ENCODE measurements at regions not wholly inside any gene's neighbourhood (a gene's known extent, or its start where the extent isn't known, plus 50 kb on each side); places are given as distances from the start of the nearest gene placed in this dataset.

DNA sequence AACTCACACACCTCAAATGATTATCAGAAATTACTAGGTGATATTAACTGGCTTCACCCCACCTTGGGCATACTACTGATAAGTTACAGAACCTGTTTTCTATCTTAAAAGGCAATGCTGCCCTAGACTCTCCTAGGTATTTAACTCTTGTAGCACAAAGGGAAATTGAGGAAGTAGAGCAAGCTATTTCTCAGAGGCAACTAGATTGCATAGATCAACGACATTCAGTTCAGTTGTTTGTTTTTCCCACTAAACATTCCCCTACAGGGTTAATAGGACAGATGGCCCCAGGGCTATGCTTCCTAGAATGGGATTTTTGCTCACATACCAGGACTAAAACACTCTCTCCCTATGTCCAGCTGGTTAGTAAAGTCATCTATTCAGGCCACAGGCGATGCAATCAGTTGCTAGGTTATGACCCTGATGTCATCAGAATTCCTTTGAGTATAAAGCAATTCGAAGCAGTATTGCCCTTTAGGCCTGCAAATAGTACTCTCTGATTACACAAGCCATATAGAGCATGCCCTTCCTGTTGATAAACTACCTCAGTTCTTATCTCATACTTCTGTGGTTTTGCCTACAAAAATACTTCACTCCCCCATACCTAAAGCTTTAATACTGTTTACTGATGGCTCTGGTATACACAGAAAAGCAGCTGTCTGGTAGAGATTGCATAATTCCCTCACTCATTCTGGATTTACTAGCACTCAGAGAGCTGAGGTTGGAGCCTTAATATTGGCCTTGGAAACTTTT lies 67.4 kb upstream of the ASCC3 start (continued):
- TF ChIP-seq TARDBP (CRISPR knock-in tag; IDR thresholded peaks at IDR 0.05) (peak; percentile 43; the same call in 1 of the 2 replicates), ZNF256 (CRISPR knock-in tag; conservative IDR thresholded peaks at IDR 0.05) (no peak), SRY (CRISPR knock-in tag; IDR thresholded peaks at IDR 0.05) (no peak), ZNF747 (CRISPR knock-in tag; IDR thresholded peaks at IDR 0.05; ENCODE audit: borderline replicate concordance) (no peak), NCOA2 (CRISPR knock-in tag; IDR thresholded peaks at IDR 0.05) (peak; percentile 65), SOX5 (CRISPR knock-in tag; IDR thresholded peaks at IDR 0.05; ENCODE audit: borderline replicate concordance) (peak; percentile 65; the same call in 1 of the 2 replicates), ZC3H13 (CRISPR knock-in tag; IDR thresholded peaks at IDR 0.05) (no peak), RARG (CRISPR knock-in tag; IDR thresholded peaks at IDR 0.05; ENCODE audit: low read depth) (no peak), ZNF788 (CRISPR knock-in tag; IDR thresholded peaks at IDR 0.05; ENCODE audit: borderline replicate concordance) (no peak), CEBPG (CRISPR knock-in tag; IDR thresholded peaks at IDR 0.05) (peak; percentile 75; the same call in 1 of the 2 replicates)
- TF ChIP-seq, protein P1, sequence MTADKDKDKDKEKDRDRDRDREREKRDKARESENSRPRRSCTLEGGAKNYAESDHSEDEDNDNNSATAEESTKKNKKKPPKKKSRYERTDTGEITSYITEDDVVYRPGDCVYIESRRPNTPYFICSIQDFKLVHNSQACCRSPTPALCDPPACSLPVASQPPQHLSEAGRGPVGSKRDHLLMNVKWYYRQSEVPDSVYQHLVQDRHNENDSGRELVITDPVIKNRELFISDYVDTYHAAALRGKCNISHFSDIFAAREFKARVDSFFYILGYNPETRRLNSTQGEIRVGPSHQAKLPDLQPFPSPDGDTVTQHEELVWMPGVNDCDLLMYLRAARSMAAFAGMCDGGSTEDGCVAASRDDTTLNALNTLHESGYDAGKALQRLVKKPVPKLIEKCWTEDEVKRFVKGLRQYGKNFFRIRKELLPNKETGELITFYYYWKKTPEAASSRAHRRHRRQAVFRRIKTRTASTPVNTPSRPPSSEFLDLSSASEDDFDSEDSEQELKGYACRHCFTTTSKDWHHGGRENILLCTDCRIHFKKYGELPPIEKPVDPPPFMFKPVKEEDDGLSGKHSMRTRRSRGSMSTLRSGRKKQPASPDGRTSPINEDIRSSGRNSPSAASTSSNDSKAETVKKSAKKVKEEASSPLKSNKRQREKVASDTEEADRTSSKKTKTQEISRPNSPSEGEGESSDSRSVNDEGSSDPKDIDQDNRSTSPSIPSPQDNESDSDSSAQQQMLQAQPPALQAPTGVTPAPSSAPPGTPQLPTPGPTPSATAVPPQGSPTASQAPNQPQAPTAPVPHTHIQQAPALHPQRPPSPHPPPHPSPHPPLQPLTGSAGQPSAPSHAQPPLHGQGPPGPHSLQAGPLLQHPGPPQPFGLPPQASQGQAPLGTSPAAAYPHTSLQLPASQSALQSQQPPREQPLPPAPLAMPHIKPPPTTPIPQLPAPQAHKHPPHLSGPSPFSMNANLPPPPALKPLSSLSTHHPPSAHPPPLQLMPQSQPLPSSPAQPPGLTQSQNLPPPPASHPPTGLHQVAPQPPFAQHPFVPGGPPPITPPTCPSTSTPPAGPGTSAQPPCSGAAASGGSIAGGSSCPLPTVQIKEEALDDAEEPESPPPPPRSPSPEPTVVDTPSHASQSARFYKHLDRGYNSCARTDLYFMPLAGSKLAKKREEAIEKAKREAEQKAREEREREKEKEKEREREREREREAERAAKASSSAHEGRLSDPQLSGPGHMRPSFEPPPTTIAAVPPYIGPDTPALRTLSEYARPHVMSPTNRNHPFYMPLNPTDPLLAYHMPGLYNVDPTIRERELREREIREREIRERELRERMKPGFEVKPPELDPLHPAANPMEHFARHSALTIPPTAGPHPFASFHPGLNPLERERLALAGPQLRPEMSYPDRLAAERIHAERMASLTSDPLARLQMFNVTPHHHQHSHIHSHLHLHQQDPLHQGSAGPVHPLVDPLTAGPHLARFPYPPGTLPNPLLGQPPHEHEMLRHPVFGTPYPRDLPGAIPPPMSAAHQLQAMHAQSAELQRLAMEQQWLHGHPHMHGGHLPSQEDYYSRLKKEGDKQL (CRISPR knock-in tag; IDR thresholded peaks at IDR 0.05; ENCODE audit: low read depth) = peak; percentile 97
- TF ChIP-seq, protein P2, sequence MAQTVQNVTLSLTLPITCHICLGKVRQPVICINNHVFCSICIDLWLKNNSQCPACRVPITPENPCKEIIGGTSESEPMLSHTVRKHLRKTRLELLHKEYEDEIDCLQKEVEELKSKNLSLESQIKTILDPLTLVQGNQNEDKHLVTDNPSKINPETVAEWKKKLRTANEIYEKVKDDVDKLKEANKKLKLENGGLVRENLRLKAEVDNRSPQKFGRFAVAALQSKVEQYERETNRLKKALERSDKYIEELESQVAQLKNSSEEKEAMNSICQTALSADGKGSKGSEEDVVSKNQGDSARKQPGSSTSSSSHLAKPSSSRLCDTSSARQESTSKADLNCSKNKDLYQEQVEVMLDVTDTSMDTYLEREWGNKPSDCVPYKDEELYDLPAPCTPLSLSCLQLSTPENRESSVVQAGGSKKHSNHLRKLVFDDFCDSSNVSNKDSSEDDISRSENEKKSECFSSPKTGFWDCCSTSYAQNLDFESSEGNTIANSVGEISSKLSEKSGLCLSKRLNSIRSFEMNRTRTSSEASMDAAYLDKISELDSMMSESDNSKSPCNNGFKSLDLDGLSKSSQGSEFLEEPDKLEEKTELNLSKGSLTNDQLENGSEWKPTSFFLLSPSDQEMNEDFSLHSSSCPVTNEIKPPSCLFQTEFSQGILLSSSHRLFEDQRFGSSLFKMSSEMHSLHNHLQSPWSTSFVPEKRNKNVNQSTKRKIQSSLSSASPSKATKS (CRISPR knock-in tag; IDR thresholded peaks at IDR 0.05) = no peak
- TF ChIP-seq, protein P3, sequence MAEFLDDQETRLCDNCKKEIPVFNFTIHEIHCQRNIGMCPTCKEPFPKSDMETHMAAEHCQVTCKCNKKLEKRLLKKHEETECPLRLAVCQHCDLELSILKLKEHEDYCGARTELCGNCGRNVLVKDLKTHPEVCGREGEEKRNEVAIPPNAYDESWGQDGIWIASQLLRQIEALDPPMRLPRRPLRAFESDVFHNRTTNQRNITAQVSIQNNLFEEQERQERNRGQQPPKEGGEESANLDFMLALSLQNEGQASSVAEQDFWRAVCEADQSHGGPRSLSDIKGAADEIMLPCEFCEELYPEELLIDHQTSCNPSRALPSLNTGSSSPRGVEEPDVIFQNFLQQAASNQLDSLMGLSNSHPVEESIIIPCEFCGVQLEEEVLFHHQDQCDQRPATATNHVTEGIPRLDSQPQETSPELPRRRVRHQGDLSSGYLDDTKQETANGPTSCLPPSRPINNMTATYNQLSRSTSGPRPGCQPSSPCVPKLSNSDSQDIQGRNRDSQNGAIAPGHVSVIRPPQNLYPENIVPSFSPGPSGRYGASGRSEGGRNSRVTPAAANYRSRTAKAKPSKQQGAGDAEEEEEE (CRISPR knock-in tag; IDR thresholded peaks at IDR 0.05; ENCODE audit: borderline replicate concordance) = no peak
- TF ChIP-seq, protein P4, sequence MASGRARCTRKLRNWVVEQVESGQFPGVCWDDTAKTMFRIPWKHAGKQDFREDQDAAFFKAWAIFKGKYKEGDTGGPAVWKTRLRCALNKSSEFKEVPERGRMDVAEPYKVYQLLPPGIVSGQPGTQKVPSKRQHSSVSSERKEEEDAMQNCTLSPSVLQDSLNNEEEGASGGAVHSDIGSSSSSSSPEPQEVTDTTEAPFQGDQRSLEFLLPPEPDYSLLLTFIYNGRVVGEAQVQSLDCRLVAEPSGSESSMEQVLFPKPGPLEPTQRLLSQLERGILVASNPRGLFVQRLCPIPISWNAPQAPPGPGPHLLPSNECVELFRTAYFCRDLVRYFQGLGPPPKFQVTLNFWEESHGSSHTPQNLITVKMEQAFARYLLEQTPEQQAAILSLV (CRISPR knock-in tag; IDR thresholded peaks at IDR 0.05; ENCODE audit: borderline replicate concordance) = no peak
- TF ChIP-seq, protein P5, sequence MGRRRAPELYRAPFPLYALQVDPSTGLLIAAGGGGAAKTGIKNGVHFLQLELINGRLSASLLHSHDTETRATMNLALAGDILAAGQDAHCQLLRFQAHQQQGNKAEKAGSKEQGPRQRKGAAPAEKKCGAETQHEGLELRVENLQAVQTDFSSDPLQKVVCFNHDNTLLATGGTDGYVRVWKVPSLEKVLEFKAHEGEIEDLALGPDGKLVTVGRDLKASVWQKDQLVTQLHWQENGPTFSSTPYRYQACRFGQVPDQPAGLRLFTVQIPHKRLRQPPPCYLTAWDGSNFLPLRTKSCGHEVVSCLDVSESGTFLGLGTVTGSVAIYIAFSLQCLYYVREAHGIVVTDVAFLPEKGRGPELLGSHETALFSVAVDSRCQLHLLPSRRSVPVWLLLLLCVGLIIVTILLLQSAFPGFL (CRISPR knock-in tag; IDR thresholded peaks at IDR 0.05) = no peak
- TF ChIP-seq, protein P6, sequence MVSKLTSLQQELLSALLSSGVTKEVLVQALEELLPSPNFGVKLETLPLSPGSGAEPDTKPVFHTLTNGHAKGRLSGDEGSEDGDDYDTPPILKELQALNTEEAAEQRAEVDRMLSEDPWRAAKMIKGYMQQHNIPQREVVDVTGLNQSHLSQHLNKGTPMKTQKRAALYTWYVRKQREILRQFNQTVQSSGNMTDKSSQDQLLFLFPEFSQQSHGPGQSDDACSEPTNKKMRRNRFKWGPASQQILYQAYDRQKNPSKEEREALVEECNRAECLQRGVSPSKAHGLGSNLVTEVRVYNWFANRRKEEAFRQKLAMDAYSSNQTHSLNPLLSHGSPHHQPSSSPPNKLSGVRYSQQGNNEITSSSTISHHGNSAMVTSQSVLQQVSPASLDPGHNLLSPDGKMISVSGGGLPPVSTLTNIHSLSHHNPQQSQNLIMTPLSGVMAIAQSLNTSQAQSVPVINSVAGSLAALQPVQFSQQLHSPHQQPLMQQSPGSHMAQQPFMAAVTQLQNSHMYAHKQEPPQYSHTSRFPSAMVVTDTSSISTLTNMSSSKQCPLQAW (CRISPR knock-in tag; IDR thresholded peaks at IDR 0.05) = no peak
